Dermis blood vessel endothelial cell (primary cell): ENCODE measurements at regions not wholly inside any gene's neighbourhood (a gene's known extent, or its start where the extent isn't known, plus 50 kb on each side); places are given as distances from the start of the nearest gene placed in this dataset.

Source experiments
- DNase-seq: peaks from one replicate; pipeline ENCODE4 v3.0.0; 2010

DNA sequence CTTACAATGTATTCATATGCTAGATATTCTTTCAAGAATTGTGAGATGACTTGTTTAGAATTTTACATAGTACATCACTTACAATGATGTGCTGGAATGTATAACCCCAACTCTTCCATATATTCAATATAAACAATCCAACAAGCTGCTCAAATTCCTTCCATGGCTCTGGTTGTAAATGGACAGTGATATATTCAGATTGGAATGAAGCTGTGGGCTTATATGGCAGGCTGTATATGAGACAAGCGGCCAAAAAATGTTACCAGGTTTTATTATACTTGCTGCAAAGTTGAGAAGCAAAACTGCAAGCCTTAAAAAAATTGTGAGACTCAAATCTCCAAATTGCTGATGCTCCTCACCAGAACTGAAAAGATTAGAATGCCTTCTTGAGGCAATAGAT lies 83.6 kb upstream of the KLF12 start:
- no peak for DNase-seq

DNA sequence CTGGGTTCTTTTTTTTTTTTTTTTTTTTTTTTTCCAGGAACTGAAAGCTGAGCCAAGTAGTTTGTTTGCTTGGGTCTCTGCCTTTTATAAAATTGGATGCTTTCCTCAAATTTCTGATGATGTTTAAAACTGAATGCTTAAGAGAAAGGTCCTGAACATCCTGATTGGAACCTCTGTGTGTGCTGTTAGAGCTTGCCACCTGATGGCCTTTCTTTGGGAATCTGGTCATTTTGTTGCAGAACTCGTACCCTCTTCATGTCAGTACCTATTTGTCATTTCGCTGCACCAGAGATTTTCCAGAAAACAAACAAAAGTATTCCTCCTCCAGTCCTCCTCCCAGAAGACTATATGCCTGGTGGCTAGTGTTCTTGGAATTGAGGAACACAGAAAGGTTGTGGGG lies 81.2 kb upstream of the KLF12 start:
- no peak for DNase-seq

DNA sequence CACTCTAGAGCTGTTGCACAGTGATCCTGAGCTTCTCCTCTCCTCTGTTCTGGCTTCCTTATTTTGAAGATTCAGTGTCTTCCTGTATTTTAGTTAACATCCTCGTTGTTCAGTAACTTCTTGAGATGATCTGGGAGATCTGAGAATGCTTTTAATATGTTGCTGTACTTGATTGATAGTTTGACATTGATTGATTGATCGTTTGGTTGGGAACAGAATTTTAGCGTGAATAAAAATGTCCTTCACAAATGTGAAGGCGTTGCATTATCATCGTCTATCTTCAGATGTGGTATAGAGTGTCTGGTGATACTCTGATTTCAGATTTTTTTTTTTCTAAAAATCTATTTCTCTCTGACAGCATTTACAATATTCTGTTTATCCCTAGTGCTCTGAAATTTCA lies 80.1 kb upstream of the KLF12 start:
- DNase-seq: no peak

DNA sequence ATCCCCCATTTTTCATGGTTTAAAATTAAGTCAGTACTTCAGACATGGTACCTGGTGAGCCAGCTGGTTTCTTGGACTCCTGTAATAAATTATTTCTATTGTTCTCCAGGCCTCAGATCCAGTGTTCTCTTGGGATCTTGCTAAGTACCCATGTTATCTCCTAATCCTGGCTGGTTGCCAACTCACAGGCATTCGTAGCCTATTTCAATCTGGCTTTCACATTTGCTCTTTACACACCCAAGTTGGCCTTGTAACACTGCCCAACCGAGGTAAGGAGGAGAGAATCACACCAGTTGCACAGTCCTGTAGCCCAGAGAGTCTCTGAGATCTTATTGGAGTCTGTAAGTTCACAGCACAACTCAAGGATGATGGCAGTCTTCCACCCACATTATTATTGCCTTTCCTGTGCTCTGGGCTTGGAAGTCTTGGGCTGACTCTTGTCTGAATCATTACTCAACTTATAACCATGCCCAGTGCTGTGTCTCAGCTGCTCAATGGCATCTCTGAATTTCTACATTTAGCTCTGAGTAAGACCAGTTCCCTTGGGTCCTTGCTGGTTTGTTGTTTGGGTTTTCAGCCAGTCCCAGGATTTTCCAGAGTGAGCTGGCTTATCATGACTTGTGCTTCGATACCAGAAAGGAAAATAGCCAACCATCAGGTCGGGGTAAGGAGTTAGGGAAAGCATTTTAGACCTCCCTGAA lies 76.6 kb upstream of the KLF12 start:
- peak; percentile 48 for DNase-seq

DNA sequence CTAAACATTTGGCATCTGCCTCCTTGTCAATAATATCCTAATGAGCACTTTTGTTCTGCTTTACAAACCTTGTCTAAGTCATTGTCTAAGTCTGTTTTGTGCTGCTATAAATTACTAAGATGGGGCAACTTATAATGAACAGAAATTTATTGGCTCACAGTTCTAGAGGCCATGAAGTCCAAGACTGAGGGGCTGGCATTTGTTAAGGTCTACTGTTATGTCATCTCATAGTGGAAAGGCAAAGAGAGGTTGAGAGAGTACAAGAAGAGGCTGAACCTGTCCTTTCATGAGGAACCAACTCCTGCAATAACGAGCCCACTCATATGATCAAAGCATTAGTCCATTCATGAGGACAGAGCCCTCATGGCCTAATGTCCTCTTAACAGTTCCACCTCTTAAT lies 72.7 kb upstream of the KLF12 start:
- DNase-seq: no peak

DNA sequence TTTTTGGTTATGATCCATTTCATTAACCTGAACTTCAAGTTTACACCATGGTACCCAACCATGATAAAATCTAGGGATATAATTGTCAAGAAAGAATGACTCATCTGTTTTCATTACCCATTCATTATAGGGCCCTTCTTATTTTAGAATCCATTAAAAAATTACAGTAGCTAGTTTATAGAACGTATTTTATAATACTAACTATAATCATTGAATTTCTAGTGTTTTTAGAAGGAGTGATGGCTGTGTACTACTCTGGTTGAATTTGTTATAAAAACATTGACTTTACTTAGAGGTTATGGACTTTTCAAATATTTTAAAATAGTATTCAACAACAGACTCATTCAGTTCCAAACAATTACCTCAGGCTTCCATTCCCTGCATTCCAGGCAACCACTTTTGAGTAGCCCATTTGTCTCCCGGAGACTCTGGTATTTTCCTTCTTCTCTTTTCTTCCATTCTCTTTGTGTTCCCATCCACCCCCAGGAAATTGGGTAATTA lies 71.9 kb upstream of the KLF12 start:
- no peak for DNase-seq

DNA sequence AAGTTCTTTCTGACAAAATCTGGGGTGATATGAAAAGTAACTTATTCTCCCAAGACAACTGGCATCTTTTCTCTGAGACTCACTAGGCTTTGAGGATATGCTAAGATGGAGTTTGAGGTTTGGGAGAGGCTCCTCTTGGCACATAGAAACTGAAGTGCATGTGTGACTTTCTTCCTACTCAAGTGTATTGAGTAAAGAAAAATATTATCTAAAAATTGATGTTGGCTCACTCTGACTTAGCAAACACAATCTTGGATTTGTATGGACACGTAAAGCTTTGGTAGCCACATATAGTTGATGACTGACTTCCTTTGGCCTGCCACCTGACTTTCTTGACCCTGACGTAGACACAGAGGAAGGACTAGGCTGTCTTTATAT lies 71.1 kb upstream of the KLF12 start:
- no peak for DNase-seq

DNA sequence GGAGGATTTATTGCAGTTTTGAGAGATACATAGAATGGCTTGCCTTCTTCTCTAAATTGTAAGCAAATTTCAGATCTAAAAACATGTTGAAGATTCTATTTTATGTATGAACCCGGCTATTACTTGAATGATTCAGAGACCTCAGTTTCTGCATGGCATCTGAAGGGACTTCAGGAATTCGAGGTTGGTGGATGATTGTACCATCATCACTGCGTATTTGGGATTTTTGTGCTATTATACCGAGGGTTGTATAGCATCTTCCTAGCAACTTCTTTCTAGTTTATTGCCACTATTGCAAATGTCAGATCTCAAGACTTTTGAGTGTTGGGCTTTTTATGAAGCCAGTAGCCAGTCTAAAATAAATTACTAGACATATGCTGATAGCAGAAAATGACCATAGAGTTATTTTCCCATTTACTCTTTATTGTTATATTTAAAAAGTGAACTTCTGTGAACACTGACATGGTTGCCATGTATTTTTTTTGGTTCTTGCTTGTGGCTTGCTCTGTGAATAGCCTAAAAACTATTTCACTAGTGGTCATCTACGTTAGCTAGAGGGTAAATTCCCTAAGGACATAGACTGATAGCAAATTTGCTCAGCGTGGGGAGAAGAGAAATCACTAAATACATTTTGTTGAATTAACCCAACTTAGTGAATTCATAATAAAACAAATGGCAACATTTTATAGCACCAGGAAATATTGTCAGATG lies 70.6 kb upstream of the KLF12 start:
- no peak for DNase-seq

DNA sequence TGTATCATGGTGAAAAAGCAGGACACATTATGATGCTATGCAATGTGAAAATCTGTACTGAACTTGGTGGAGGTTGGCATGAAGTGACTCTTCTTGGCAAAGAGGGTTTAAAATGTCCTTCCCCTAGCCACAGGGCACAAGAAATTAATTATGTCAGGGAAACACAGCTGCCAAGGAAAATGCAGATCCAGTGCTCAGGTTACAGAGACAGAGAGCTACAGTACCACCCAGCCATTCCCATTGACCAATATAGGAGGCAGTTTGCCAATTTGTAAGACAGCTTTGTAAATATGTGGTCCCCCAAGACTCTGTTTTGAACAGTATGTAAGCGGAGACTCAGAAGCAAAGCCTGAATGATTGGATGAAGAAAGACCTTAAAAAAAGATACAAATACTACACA lies 69.4 kb upstream of the KLF12 start:
- no peak for DNase-seq

DNA sequence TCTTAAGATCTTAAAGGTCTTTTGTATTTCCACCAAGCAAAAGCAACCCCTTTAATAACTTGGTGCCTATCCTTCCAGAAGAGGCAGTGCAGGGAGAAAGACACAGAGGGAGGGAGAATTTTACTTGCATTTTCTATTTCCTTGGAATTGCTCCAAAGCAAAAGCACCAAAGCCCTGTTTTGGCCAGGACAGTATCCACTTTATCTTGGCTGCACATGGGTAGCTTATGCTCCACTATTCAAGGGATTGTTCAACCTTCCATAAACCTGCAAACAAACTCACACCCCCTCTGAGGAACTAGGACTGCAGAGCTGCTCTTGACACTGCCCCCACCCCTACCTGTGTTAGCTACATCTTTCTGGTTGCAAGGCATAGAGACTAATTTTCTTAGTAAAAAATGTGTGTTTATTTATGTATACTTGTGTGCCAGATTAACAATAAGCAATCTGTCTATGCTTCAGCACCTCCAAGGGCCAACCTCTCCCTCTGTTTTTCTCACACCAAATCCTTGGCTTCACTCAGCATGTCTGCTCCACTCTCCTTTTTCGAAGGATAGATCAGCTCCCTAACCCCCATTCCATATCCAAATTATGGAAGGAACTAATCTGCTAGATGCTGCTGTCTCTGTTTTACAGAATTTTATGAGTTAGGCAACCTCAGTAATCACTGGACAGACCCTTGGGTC lies 68.1 kb upstream of the KLF12 start:
- no peak for DNase-seq

DNA sequence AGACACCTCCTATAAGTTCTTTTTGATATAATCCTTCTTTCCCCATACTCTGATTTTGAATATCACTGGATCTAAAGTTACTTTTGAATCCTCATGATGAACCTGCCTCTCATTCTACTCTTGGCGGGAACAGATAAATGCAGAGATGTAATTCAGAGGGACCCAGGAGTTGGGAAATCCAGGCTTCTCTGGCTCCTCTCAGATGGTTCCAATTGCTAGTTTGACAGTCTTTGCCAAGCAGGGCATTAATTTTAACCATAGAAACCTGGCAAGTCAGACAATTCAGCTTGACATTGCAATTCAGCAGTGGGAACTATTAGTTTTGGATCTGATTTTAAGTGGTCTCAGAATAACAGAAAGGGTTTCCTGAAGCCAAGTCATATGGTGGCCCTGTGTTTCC lies 67.3 kb upstream of the KLF12 start:
- no peak for DNase-seq

DNA sequence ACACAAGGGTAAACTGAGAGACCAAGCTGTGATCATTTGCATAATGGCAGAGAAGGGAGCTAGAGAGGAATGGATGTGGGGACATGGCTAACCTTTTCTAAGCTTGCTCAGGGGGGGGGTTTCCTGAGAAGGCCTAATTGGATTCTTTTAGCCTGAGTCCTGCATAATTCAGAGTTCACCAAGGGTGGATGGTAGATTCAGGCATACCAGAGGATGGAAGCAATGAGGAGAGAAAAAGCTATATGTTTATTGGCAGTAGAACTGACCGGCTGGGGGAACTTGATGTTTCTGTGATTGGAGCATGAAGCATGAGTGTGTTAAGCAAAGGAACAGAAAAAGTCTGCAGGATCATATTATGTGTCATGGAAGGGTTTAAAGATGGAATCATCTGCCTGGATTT lies 65.9 kb upstream of the KLF12 start:
- no peak for DNase-seq

DNA sequence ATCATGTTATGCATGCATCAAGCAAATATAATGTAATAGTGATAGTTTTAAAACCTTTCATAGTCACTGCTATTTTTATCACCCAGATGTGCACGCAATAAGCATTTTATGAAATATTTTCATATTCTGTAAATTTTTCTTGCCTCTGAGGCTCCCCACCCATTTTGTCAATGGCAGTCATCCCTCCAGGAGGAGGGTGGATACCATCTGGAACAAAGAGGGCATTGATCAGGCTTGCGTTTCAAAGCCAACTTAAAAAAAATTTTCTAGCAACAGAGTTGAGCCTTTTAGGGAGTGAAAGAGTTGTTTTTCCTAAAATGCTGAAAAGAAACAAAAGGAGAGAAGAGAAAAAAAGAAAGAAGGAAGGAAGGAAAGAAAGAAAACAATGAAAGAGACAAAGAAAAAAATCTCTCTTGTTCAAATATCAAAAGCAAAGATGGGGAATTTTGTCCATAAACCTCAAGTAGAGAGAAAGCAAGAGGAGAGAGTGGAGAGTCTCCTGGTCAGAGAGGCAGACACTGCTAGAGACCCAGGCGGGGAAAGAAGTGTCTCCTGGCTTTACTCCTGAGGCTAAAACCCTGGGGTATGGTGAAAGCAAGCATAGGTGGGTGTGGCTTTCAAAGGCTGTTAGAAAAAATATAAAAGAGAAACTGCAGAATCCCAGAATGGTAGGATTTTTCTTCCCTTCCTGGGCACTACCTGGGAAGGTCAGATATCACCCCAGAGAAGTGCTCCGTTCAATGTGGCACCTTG lies 63.6 kb upstream of the KLF12 start:
- no peak for DNase-seq

DNA sequence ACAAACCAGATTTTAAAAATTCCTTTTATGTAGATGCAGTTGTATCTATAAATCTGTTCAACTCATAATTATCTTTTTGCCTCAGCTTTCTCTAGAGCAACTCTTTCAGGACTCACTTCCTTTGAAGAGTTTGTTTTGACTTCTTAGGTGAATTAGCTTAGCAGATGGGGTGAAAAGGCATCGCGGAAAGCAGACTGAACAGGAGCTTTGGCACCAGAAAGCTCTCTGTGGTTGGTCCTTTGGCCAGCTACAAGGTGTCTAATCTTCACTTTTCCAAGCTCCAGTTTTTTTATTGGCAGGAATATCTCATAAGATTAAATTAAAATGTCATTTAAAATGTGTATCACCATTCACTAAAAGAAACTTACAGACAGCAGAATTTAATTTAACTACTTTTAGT lies 60.6 kb upstream of the KLF12 start:
- no peak for DNase-seq

DNA sequence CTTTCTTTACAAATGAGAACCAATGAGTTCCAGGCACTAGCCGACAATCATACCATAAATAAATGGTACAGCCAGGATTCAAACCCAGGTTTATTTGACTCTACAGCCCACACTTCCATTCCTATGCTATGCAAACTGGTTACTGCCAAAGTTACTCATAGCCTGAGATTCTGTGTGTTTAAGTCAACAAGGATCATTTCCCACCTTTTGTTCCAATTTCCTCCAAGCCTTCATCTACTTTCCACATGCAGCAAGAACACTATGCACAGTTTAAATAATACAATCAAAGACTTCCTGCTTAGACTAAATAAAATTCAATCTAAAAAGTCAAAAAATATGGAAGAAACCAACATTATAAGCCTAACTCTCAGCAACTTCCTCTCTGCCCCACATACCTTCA lies 59.2 kb upstream of the KLF12 start:
- DNase-seq: peak; percentile 87

DNA sequence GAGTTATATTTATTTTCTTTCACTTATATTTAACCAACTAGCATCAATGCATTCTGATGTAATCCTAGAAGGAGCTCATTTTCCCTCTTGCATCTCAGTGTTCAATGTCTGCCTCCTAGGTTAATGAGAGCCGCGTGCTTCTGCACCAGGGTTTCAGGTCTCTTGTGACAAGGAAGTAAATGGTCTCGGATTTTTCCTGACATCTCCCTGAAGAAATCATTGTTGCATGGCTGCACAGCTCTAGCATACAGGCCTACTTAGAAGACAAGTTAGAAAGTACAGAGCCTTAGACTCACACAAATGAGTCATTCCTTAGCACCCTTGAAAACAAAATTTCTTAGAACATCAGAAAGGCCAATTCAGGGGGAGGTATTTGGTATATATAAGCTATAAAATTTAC lies 57.2 kb upstream of the KLF12 start:
- DNase-seq: peak; percentile 25

DNA sequence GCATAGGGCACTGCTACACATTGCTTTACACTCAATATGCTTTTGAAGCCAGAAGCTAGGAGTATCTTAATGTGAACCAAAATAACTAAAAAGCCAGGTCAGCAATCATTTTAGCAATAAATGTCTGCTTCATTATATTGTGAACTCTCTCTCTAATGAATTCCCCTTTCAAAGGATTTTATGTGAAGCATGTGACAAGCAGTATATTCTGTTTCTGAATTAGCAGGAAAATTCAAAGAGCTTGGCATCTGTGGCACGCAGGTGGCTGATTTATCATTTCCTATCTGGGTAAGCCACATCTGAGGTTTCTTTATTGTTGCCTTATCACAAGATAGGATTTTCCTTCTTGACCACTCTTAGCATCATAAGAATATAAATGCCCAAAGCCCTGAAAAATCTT lies 56.8 kb upstream of the KLF12 start:
- DNase-seq: peak; percentile 69

DNA sequence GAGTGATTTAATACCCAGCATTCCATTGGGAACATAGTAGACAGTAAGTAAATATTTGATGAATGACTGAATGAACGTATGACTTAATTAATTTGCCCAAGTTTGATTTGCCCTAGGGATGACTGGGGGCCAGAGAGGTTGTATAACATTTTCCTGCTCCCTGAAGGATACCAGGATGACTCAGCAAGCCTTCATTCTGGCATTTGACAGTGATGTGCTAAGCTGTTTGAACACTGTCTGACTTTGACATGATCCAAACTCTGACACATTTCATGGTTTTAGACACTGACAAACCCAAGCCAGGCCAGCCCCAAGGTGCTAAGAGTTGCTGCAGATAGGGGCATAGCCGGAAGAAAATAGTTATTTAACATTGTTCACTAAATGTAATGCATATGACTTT lies 53.4 kb upstream of the KLF12 start:
- DNase-seq: peak; percentile 43

DNA sequence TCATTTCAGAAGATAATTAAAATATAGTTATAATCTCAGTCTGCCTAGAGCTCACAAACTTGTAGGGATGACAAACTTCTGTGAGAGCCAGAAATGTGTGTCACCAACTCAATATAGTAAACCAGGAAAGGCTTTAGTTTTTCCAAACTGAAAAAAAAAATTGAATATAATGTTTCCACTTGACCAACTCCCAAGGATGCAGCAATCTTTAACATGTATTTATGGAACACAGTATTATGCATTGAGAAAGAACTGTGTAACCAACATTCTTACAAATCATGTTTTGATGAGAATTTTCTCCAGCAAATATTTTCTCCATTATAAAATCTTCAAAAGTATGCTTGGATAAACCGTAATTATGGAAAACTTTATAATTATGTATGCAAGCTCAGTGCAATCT lies 50.1 kb upstream of the KLF12 start:
- DNase-seq: no peak
